ENCODE measurements at regions not wholly inside any gene's neighbourhood (a gene's known extent, or its start where the extent isn't known, plus 50 kb on each side); places are given as distances from the start of the nearest gene placed in this dataset.

DNA sequence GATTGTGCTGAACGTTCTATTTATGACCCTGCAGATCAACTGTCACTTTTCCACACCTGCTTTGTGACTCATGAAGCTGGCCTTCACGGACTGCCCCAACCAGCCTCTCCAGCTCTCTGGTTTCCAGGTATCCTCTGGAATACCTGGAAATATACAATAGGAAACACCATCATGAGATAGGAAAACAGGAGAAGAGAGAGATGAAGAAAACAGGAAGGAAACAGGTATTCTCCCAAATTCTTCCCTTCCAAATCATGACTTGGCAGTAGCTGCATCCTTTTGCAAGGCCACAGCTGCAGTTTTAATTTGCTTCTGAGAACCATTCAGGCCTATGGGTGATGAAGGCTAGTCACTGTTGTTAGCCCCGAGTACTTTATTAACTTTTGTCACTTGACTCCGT lies 909.1 kb downstream of the EPHA3 start:
- no peaks in the 10 kb centered on the region for H3K36me3 ChIP-seq (ENCODE audit: insufficient read depth, low read length)
- peak overlapping the region; percentile 29 for H3K4me2 ChIP-seq (ENCODE audit: insufficient read depth, low read length)
- no peaks in the 10 kb centered on the region for H3K9me3 ChIP-seq (ENCODE audit: low read depth, low read length)
- peaks cover 11% of the 10 kb centered on the region for H3K4me1 ChIP-seq (ENCODE audit: insufficient read depth, low read length)
- no peak for DNase-seq (ENCODE audit: insufficient read length, low spot score, missing footprints)
- no peaks in the 10 kb centered on the region for H4K20me1 ChIP-seq (ENCODE audit: insufficient read depth, low read length)
- TF ChIP-seq, protein P1, sequence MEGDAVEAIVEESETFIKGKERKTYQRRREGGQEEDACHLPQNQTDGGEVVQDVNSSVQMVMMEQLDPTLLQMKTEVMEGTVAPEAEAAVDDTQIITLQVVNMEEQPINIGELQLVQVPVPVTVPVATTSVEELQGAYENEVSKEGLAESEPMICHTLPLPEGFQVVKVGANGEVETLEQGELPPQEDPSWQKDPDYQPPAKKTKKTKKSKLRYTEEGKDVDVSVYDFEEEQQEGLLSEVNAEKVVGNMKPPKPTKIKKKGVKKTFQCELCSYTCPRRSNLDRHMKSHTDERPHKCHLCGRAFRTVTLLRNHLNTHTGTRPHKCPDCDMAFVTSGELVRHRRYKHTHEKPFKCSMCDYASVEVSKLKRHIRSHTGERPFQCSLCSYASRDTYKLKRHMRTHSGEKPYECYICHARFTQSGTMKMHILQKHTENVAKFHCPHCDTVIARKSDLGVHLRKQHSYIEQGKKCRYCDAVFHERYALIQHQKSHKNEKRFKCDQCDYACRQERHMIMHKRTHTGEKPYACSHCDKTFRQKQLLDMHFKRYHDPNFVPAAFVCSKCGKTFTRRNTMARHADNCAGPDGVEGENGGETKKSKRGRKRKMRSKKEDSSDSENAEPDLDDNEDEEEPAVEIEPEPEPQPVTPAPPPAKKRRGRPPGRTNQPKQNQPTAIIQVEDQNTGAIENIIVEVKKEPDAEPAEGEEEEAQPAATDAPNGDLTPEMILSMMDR (IDR thresholded peaks at IDR 0.05; ENCODE audit: extremely low read depth, low read depth, low read length) = no peak
- H3K27me3 ChIP-seq (ENCODE audit: insufficient read depth, low read length) = no peaks in the 10 kb centered on the region
- H3K79me2 ChIP-seq (ENCODE audit: insufficient read depth, low read length) = no peaks in the 10 kb centered on the region
- no peak overlapping the region for H2AFZ ChIP-seq (ENCODE audit: low read length)
- H3K27ac ChIP-seq (ENCODE audit: low read depth, low read length) = no peak overlapping the region
- no peak overlapping the region for H3K4me3 ChIP-seq (ENCODE audit: insufficient read depth, low read length)

DNA sequence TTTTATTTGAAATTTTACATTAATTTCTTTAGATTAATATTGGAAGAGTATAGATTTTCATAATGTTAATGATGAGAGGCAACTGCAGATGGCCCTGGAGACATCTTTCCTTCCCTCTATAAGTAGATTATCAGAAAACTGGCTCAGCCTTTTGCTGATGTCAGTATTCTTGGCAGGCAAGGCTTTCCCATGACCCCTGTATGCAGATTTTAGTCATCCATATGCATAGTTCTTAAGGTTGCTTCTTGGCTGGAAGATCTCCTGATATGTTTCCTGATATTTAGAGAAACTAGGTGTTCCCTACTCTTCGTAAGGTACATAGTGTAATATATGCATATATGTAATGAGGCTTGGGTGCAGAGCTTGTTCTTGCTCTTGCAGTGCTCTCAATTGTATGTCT lies 911.4 kb downstream of the EPHA3 start:
- no peak overlapping the region for H3K4me2 ChIP-seq (ENCODE audit: insufficient read depth, low read length)
- no peaks in the 10 kb centered on the region for H4K20me1 ChIP-seq (ENCODE audit: insufficient read depth, low read length)
- H3K4me3 ChIP-seq (ENCODE audit: insufficient read depth, low read length) = no peak overlapping the region
- no peaks in the 10 kb centered on the region for H3K27me3 ChIP-seq (ENCODE audit: insufficient read depth, low read length)
- DNase-seq (ENCODE audit: insufficient read length, low spot score, missing footprints) = no peak
- no peaks in the 10 kb centered on the region for H3K36me3 ChIP-seq (ENCODE audit: insufficient read depth, low read length)
- H3K4me1 ChIP-seq (ENCODE audit: insufficient read depth, low read length) = peaks cover 11% of the 10 kb centered on the region
- no peaks in the 10 kb centered on the region for H3K79me2 ChIP-seq (ENCODE audit: insufficient read depth, low read length)
- no peak overlapping the region for H2AFZ ChIP-seq (ENCODE audit: low read length)
- H3K9me3 ChIP-seq (ENCODE audit: low read depth, low read length) = no peaks in the 10 kb centered on the region
- H3K27ac ChIP-seq (ENCODE audit: low read depth, low read length) = no peak overlapping the region
- TF ChIP-seq, protein P1 (IDR thresholded peaks at IDR 0.05; ENCODE audit: extremely low read depth, low read depth, low read length) = no peak

DNA sequence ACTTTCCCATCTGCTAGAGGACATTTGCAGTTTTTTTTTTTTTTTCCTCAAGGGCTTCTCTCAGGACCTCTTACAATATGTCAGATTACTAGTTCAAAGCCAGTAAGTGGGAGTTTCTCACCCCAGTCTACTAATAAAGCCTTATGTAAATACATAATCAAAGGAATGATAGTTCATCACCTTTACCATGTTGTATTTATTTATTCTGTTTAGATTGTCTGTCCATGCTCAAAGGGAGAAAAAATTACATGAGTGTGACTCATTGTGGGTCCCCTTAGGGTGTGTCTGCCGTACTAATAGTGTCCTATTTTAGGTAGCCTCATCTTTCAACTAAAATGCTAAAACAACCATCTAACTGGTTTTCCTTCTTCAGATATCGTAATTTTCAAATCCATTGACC lies 917.6 kb downstream of the EPHA3 start:
- TF ChIP-seq, protein P1 (IDR thresholded peaks at IDR 0.05; ENCODE audit: extremely low read depth, low read depth, low read length) = no peak

DNA sequence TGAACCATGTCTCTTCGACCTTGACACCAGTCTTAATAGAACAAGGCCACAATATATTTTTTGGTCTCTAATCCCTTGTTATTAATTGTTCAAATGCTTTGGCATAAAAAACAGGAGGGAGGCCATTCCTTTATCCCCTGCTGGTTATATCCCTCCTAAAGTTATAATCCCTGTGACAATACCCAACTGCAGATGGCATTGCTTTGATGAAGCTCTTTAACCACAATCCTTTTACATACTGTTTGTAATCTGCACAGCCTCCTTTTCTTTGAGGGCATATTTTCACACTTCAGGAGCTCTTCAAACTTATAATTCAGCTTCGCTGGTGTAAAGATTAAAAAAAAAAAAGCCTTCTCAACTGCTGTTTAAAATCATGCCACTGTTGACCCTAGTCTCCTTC lies 919.0 kb downstream of the EPHA3 start:
- Histone ChIP-seq H3K4me1 (ENCODE audit: insufficient read depth, low read length) (no peaks in the 10 kb centered on the region), H3K9me3 (ENCODE audit: low read depth, low read length) (no peaks in the 10 kb centered on the region), H4K20me1 (ENCODE audit: insufficient read depth, low read length) (no peaks in the 10 kb centered on the region), H3K27me3 (ENCODE audit: insufficient read depth, low read length) (no peaks in the 10 kb centered on the region), H3K36me3 (ENCODE audit: insufficient read depth, low read length) (no peaks in the 10 kb centered on the region), H3K27ac (ENCODE audit: low read depth, low read length) (no peak overlapping the region), H2AFZ (ENCODE audit: low read length) (no peak overlapping the region), H3K79me2 (ENCODE audit: insufficient read depth, low read length) (no peaks in the 10 kb centered on the region), H3K4me3 (ENCODE audit: insufficient read depth, low read length) (no peak overlapping the region), H3K4me2 (ENCODE audit: insufficient read depth, low read length) (no peak overlapping the region)
- TF ChIP-seq, protein P1 (IDR thresholded peaks at IDR 0.05; ENCODE audit: extremely low read depth, low read depth, low read length) = no peak
- DNase-seq (ENCODE audit: insufficient read length, low spot score, missing footprints) = no peak

More for the DNA sequence above, 917.6 kb downstream of the EPHA3 start:
- Histone ChIP-seq H2AFZ (ENCODE audit: low read length) (no peak overlapping the region), H3K79me2 (ENCODE audit: insufficient read depth, low read length) (no peaks in the 10 kb centered on the region), H4K20me1 (ENCODE audit: insufficient read depth, low read length) (no peaks in the 10 kb centered on the region), H3K4me1 (ENCODE audit: insufficient read depth, low read length) (no peaks in the 10 kb centered on the region), H3K4me3 (ENCODE audit: insufficient read depth, low read length) (no peak overlapping the region), H3K27me3 (ENCODE audit: insufficient read depth, low read length) (no peaks in the 10 kb centered on the region), H3K9me3 (ENCODE audit: low read depth, low read length) (no peaks in the 10 kb centered on the region), H3K27ac (ENCODE audit: low read depth, low read length) (no peak overlapping the region), H3K36me3 (ENCODE audit: insufficient read depth, low read length) (no peaks in the 10 kb centered on the region), H3K4me2 (ENCODE audit: insufficient read depth, low read length) (no peak overlapping the region)
- DNase-seq (ENCODE audit: insufficient read length, low spot score, missing footprints) = no peak

Data from osteoblast (primary cell).